GM18909 (cell line): ENCODE measurements at regions not wholly inside any gene's neighbourhood (a gene's known extent, or its start where the extent isn't known, plus 50 kb on each side); places are given as distances from the start of the nearest gene placed in this dataset.

Experiments
- ATAC-seq: cut with Tn5 transposase; IDR thresholded peaks from one replicate; pipeline ENCODE4 v1.9.1; 2021; ENCODE audit warnings: mild to moderate bottlenecking; ENCODE audit not compliant: unreplicated experiment, poor library complexity

DNA sequence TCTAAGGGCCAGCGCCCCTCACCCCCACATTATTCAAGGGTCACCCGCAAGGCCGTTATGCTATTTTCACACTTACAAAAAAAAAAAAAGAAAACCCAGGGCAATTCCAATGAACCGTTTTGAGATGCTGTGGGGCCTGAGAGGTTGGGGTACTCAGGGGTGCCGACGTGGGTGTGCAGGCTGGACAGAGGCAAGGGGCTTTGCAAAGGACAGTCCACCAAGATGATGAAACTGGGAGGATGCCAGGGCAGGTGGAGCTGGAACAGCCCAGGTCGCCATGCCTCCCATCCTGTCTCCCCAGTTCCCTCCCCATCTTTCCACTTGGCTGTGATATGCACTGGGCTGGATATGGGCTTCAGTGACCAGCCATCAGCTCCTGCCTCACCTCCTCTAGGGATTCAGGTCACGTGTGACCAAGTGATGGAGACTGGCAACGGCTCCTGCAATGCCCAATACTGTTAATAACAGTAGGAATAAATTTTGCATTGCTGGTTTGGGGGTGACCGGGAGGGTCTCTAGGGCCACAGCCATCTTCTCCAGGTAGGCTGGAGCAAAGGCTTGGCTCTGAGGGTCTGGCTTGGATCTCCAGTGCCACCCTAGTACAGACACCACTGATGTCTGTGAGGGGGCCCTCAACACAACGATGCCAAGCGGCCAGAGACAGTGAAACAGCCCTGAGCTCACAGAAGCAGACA, 151.3 kb upstream of the TNRC6C start:
- ATAC-seq: no peak

DNA sequence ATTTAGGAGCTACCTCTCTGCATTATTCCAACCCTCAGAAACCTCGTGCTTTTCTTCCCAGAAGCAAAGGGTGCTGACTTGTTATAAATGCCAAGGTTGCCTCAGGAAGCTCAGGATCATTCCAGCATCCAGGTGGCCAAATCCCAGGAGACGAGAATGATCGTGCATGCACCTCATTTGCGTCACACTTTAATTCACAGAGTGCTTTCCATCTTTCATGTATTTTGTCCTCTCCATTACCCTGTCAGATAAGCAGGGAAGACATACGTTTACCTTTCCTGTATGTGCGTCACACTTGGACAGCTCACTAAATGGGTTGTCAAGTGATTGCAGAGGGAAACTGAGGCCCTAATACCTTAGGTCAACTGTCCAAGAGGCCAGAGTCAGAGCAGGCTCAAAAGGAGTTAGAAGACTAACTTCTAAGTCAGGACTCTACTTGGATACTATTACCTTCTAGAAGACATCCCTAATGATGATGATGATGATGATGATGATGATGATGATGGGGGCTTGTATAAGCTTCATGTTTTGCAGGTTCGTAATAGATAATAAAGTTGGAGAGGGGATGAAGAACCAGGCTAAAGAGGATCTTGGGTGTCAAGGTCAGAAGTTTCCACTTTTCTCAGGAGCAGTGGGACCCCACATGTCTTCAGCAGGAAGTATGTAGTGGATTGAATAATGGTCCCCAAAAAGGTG, 150.6 kb upstream of the TNRC6C start:
- ATAC-seq: no peak

DNA sequence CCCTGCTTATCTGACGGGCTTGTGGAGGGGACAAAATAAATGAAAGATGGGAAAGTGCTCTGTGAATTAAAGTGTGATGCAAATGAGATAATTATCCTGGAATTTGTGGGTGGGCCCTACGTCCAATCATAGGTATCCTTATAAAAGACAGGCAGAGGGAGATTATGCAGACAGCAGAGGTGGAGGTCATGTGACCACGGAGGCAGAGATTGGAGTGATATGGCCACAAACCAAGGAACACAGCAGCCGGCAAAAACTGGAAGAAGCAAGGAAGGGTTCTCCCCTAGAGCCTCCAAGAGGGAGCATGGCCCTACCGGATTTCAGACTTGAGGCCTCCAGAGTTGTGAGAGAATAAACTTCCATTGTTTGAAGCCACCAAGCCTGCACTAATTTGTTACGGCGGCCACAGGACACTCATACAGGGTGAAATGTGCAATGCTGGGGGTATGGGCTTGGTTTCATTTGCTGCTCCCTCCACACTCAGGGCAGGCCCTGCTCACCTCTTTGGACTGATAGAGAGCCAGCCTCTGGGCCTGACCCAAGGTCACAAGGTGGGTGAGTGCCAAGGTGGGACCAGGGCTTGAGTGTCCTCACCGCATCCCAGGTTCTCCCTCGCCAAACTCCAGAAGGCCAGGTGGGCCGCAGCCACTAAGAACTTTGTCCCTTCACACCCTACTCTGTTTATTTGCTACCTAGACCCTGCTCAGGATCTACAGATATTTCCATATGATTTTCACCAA, 149.6 kb upstream of the TNRC6C start:
- ATAC-seq: no peak

DNA sequence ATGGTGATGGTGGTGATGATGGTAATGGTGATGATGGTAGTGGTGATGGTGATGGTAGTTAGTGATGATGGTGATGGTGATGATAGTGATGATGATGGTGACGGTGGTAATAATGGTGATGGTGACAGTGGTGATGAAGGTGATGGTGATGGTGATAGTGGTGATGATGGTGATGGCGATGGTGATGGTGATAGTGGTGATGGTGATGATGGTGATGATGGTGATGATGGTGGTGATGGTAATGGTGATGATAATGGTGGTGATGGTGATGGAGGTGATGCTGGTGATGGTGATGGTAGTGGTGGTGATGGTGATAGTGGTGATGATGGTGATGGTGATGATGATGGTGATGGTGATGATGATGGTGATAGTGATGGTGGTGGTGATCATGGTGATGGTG, 148.7 kb upstream of the TNRC6C start:
- ATAC-seq: no peak

DNA sequence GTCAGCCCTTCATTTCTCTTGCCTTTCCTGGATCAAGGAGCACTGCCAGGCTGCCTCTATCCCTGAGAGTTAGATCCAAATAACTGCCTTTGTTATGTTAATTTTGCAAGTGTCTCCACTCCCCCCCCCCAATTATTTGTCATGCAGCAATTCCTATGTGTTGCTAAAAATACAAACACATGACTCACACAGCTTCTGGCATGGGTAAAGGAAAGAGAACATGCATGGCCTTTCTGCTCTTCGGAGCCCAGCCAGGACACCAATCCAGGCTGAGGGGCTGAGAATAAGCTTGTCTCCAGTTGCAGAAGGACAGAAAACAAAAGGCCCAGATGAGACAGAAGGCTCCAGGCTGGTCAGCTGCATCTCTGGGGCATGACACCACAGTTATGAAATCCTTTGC, 148.0 kb upstream of the TNRC6C start:
- no peak for ATAC-seq

DNA sequence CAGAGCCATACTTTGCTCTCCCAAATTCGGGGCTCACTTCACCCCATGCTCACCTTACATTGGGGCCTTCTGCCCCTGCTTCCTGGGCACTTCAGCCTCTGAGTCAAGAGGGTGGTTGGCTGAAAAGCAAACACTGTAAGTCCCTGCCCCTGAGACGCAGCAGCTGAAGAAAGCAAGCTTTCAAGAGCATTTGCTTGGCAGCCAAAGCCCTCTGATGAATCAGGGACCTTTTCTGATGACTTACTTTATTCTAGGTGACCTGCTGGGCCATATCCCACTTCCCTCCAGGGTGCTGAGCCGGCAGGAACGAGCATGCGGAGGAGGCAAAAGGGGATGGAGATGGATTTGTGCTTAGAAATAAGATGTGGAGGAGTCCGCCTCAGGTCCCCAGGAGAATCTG, 147.0 kb upstream of the TNRC6C start:
- no peak for ATAC-seq

DNA sequence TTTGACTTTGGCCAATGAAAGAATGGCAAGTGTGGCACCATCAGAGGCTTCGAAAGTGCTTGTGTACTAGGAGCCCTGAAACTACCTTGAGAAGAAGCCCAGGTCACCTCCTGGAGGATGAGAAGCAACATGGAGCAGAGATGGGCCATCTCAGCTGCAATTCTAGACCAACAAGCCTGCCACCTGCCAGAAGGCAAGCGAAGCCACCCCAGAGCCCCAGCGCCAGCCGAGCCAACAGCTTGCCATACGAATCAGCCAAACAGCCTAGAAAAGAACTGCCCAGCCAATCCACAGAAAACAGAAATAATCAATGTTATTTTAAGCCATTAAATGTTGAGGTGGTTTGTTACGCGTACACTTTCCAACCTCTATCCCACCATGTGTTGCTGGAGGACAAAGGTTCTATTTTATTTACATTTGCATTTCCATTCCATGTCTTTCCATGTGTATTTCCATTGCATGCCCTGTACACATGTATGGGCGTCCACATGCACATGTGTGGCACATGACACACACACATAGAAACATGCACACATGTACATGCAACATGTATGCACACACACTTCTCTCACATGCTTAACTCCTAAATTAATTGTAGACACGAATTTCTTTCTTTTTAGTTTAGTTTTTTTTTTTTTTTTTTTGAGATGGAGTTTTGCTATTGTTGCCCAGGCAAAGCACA, 144.3 kb upstream of the TNRC6C start:
- no peak for ATAC-seq

DNA sequence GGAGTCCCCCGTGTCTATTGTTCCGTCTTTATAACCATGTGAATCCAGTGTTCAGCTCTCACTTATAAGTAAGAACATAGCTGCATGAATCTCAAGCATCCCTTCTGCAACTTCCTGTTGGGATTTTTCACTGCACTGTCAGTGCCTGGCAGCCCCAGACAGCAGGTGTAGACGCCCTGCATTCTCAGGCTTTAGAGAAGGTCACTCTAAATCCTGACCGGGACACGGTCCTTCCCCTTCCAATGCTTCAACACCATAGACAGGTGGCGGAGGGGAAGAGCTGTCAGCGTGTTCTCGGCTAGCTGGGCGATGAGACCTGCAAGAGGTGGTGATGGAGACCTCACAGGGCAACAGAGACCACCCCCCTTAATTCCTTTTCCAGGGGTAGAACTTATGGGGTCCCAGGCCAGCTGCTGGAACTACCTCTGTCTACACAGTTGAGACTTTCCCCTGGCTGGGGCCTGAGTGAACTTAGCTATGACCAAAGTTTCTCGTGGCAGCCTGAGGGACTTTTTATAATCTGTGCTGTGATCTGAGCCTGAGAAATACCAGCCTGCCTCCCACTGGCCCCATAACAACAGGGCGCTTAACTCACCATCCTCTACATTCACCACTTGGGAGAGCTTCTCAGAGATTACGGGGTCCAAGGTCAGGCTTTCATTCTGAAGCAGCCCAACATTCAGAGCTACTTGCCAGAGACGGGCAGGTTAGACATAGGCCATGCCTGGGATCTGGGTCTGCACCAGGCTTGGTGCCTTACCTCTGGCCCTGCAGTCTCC, 143.2 kb upstream of the TNRC6C start:
- ATAC-seq: no peak

DNA sequence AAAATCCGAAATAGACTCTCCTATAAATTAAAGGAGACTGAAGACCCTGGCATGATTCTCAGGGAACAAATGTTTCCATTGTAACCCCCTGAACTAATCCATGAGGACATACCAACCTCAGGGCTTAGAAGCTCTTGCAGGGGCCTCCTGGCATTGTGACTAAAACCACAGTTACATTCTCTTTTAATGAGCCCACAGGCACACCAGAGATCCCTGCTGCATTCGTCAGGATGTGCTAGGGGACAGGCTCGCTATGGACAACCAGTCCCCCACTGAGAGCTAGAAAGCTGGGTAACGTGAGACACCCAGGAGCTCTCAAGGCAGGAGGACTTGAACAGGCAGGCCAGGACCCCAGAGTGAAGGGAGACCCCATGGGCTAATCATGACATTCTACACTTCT, 140.6 kb upstream of the TNRC6C start:
- no peak for ATAC-seq

DNA sequence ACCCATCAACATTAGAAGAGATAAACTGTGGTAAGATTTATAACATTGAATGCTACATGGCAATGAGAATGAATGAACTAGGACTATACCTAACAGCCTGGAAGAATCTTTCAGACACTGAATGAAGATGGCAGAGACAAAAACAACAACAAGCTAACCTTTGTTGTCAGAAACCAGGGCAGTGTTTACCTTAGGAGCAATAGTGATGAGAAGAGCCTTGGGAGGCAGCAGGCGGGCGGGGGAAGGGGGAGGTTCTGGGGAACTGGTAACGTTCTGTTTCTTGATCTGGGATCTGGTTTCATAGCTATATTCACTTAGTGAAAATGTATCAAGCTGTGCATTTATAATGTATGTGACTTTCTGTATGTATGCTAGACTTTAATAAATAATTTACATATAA, 139.0 kb upstream of the TNRC6C start:
- no peak for ATAC-seq

DNA sequence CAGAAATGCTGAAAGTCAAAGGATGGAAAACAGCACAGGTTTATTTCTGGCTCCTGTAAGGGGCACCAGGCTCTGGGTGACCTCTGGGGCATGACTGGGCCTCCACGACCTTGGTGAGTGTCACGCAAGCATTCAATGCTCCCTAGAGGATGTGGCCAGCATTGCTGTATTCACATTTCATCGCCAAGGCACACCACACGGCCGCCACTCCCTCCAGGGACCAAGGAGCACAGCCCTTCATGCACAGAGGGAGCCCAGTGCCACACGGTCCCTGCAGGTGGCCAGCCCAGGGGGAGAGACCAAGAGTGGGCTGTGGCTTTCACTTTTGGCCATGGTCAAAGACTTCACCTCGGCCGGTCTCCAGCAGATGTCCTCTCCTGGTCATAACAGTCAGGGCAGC, 137.4 kb upstream of the TNRC6C start:
- no peak for ATAC-seq

DNA sequence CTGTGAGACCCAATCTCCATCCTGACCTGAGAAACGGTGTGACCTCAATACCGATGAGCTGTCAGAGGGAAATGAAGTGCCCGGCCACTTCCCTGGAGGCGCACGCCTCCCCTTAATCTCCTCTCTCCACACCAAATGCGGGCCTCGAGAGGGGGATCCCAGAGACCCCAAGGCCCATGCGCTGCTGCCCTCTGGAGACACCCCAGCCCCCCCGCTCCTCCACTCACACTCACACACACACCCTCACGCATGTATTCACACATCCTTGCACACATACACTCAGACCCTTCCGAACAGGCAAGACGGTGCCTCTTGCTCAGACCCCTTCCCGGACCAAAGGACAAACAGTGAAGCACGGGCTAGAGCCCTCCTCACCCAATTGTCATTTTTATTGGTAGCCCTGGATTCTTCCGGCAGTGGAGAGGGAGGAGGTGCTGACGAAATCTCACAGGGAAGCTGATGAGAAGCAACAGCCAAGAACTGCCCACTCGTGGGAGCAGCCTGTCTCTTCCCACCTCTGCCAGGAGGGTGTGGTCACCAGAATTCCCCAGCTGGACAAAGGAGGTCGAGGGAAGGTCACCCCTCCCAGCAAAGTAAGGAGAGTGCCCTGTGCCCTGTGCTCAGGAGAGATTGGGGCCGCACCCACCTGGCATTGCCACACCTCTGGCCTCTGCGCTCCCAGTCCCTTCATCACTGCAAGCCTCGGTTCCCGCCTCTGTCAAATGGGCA, 136.0 kb upstream of the TNRC6C start:
- ATAC-seq: no peak

DNA sequence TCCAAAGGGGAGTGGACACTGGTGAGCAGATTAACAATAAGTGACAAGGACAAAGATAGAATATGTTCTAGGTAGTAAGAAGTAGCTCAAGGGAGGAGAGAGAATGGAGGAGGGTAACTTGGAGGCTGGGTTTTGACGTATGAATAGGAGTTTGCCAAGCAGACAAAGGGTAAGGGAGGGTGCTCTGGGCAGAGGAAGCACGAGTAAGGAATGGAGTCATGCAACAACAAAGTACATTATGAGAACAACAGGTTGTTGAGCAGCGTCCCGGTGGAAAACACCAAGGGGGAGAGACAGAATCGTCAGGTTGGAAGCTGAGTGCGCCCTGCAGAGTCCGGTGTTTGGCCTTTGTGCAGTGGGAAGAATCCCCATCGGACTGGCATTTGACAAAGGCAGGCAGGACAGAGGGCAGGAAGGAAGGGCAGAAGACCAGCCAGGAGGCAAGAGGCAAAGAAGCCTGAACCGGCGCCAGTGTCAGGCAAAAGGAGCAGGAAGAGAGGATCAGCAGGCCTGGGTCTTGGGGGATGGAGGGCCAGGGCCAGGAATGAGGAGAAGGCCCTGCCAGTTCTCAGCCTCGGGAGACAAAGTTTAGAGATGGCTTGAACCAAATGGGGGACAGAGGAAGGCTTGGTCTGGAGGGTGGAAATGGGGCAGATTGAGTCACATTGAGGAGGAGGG, 134.3 kb upstream of the TNRC6C start:
- ATAC-seq: no peak

DNA sequence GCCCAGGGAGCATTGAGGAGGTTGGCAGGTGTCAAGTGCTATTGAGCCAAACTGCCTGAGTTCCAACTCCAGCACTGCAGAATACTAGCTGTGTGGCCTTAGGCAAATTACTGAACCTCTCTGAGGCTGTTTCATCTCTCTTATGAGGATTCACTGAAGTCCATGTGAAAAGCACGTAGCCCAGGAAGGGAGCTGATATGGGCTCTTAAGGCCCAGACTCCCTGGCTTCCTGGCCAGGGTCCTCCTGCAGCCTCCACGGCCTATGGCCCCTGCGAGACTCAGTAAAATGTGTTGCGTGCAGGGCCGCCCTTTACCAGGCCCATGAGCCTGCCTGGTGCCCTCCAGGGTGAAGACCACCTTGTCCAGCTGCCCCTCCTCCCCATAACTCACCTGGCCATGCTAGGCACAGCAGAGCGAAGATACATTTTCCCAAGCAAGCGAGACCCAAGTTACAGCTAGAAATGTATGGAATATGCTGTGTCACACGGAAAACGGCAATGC, 133.7 kb upstream of the TNRC6C start:
- ATAC-seq: no peak

DNA sequence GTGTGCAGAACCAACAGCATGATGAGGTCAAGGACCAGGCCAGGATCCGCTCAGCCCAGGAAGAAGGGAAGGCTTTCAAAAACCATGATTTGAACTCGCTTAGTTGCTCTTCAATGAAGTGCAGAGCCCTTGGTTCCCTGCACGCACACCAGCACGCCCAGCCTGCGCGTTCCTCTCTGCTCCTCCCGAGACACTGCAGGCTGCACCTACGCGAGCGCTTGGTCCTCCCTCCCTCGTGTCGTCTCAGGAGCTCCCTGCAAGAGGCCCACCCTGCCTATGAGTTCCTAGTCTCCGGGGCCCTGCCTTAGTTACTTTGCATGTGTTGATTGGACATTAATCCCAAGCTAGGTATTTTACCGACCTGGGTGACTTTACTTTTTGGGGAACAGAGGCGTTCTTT, 132.9 kb upstream of the TNRC6C start:
- ATAC-seq: no peak

DNA sequence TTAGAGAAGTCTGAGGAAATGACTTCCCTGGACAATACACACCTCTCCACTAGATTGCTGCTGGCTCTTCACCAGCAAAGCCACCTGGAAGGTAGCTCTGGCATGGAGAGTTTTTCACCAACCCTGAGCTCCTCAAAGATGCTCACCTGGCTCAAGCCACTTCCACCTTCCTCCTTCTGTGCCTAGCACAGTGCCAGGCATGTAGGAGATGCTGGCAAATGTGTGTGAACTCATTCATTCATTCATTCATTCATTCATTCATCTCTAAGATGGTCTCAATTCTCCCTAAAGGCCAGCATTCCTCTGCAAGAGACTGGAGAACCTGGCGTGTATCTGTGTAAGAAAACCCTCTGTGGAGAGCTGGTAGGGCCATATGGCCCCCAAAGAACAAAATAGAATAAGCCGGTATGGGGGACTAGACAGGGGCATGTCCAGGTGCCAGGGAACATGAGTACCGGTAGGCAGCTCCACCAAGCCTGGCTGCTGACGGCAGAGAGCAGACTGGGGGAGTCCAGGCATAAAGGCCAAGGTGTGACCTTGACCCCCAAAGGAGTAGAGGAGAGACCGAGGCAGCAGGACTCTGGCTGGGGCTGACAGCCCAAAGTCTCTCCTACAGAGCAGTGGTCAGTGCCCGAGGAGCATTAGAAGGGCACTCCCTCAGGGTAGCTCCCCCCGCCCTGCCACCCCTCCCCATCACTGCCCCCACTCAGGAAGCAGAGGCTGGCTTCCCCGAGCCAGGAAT, 132.2 kb upstream of the TNRC6C start:
- ATAC-seq: no peak

DNA sequence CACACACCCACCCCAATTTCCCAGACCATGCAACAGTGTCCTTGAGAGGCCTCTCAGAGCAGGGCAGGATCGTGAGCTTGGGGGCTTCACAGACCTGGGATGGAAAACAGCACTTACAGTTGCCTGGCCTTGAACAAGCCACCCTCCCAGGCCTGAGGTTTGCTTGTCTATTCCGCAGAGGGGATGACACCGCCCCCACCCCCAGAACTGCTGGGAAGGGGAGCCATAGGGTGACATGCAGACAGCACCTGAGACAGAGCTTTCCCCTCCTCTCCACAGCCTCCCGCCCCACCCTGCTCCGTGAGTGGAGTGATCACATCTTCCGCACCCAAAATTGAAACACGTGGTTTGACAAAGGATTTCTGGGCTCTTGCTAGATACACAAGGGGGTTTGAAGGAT, 131.5 kb upstream of the TNRC6C start:
- ATAC-seq: no peak

DNA sequence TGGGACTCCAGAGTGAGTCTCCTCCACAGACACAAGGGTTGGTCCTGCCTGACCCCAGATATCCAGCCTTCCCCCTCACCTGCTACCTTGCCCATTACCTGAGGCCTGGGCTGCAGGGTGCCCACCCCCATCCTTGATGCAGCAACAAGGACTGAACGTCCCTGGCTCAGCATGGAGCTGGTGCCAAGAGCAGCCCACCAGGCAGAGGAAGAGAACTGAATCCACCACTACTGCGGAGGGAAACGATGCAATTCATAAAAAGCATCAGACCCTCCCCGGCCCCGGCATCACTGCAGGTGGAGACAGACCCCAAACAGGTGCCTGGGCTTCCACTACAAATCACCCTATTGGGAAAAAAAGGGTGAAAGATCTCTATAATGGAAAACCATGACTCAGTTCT, 131.0 kb upstream of the TNRC6C start:
- no peak for ATAC-seq
